IMR-90 (cell line): ENCODE measurements at regions not wholly inside any gene's neighbourhood (a gene's known extent, or its start where the extent isn't known, plus 50 kb on each side); places are given as distances from the start of the nearest gene placed in this dataset.
A peak's percentile ranks its signal among the peaks of the same experiment; 100 is the strongest.

Experiments used
- ATAC-seq: fragments of 200-7000 bp; cut with Tn5 transposase; 2 replicates; pipeline ENCODE4 v1.9.1; 2020; ENCODE audit warnings: low read depth, mild to moderate bottlenecking, moderate library complexity
- BruUV-seq: library from RNA; stranded (reverse); fragments of 400-500 nt; replicated peaks from 2 replicates; lab custom pipeline; 2021; lab: Mats Ljungman, UMichigan
- CTCF ChIA-PET: fragments of 300-600 bp; formaldehyde crosslinking; extraction: SDS; loops from one replicate; lab custom pipeline; 2021; ENCODE audit warnings: antibody characterized with exemption; lab: Yijun Ruan, JAX
- POLR2A ChIA-PET: fragments of 300-600 bp; sonication (Branson Sonifier 250); formaldehyde crosslinking; loops from one replicate; lab custom pipeline; 2022; ENCODE audit warnings: antibody characterized with exemption; ENCODE audit not compliant: unreplicated experiment; lab: Charles Lee
- DNase-seq: peaks from one replicate; pipeline ENCODE4 v3.0.0; 2013
- H2AFZ ChIP-seq: replicated peaks from 2 replicates; pipeline ENCODE3; 2013; ENCODE audit warnings: low read length, mild to moderate bottlenecking; ENCODE audit not compliant: poor library complexity
- H2AK5ac ChIP-seq: 2 replicates; pipeline ENCODE4 v1.6.1; 2013; ENCODE audit warnings: low read depth, low read length, inconsistent platforms
- H2AK9ac ChIP-seq: replicated peaks from 2 replicates; pipeline ENCODE3; 2013; ENCODE audit warnings: mild to moderate bottlenecking, low read depth, low read length, moderate library complexity; ENCODE audit not compliant: poor library complexity
- H2BK120ac ChIP-seq: 2 replicates; pipeline ENCODE4 v1.6.1; 2013; ENCODE audit warnings: low read depth, low read length, inconsistent platforms
- H2BK15ac ChIP-seq: 3 replicates; pipeline ENCODE4 v1.6.1; 2013; ENCODE audit warnings: low read depth, low read length, inconsistent platforms
- H2BK20ac ChIP-seq: 2 replicates; pipeline ENCODE4 v1.6.1; 2013; ENCODE audit warnings: low read depth, mild to moderate bottlenecking, inconsistent platforms, low read length, moderate library complexity
- H2BK5ac ChIP-seq: 2 replicates; pipeline ENCODE4 v1.6.1; 2013; ENCODE audit warnings: mild to moderate bottlenecking, low read depth, low read length, inconsistent platforms; ENCODE audit not compliant: poor library complexity, severe bottlenecking
- H3K14ac ChIP-seq: replicated peaks from 2 replicates; pipeline ENCODE4 v1.6.1; 2013; ENCODE audit warnings: low read depth, low read length, inconsistent platforms
- H3K18ac ChIP-seq: 2 replicates; pipeline ENCODE4 v1.6.1; 2013; ENCODE audit warnings: low read depth, low read length, control low read depth
- H3K23ac ChIP-seq: 2 replicates; pipeline ENCODE4 v1.6.1; 2013; ENCODE audit warnings: low read depth, low read length, inconsistent platforms
- H3K27ac ChIP-seq: 2 replicates; pipeline ENCODE4 v1.5.1; 2013; ENCODE audit warnings: mild to moderate bottlenecking, control low read depth, low read length; ENCODE audit not compliant: insufficient read depth
- H3K27me3 ChIP-seq: 2 replicates; pipeline ENCODE4 v1.6.1; 2013; ENCODE audit warnings: low read length; ENCODE audit not compliant: control insufficient read depth, insufficient read depth
- H3K36me3 ChIP-seq: 2 replicates; pipeline ENCODE4 v1.6.1; 2013; ENCODE audit warnings: low read length, mixed read lengths; ENCODE audit not compliant: control insufficient read depth, insufficient read depth
- H3K4ac ChIP-seq: 2 replicates; pipeline ENCODE4 v1.6.1; 2013; ENCODE audit warnings: low read depth, low read length, inconsistent platforms
- H3K4me1 ChIP-seq: 2 replicates; pipeline ENCODE4 v1.6.1; 2013; ENCODE audit warnings: low read length, mixed read lengths; ENCODE audit not compliant: control insufficient read depth, insufficient read depth
- H3K4me2 ChIP-seq: 2 replicates; pipeline ENCODE4 v1.6.1; 2013; ENCODE audit warnings: low read depth, mild to moderate bottlenecking, control low read depth, low read length, moderate library complexity
- H3K4me3 ChIP-seq: 2 replicates; pipeline ENCODE4 v1.5.1; 2013; ENCODE audit warnings: low read depth, mild to moderate bottlenecking, control low read depth, low read length, moderate library complexity; ENCODE audit not compliant: insufficient read depth
- H3K56ac ChIP-seq: 2 replicates; pipeline ENCODE4 v1.6.1; 2013; ENCODE audit warnings: low read length, inconsistent platforms; ENCODE audit not compliant: insufficient read depth; ENCODE audit errors: extremely low read depth
- H3K79me1 ChIP-seq, 2 experiments: 2 replicates each; pipeline ENCODE4 v1.6.1; 2013; ENCODE audit warnings: low read length in 2 of 2, inconsistent platforms in 1 of 2, low read depth in 1 of 2
- H3K9ac ChIP-seq: 2 replicates; pipeline ENCODE4 v1.6.1; 2013; ENCODE audit warnings: low read depth, low read length, control low read depth
- H3K9me1 ChIP-seq: 2 replicates; pipeline ENCODE4 v1.6.1; 2013; ENCODE audit warnings: low read length, inconsistent platforms; ENCODE audit not compliant: insufficient read depth
- H3K9me3 ChIP-seq: 2 replicates; pipeline ENCODE4 v1.6.1; 2013; ENCODE audit warnings: low read length; ENCODE audit not compliant: control insufficient read depth, insufficient read depth
- H4K20me1 ChIP-seq: 2 replicates; pipeline ENCODE4 v1.6.1; 2013; ENCODE audit warnings: low read length, inconsistent platforms; ENCODE audit not compliant: insufficient read depth
- H4K5ac ChIP-seq: 2 replicates; pipeline ENCODE4 v1.6.1; 2013; ENCODE audit warnings: mild to moderate bottlenecking, low read depth, low read length, control low read depth
- H4K8ac ChIP-seq, 2 experiments: 2 replicates each; pipeline ENCODE4 v1.6.1; 2013; ENCODE audit warnings: low read depth in 2 of 2, low read length in 2 of 2, control low read depth in 1 of 2, inconsistent platforms in 1 of 2
- H4K91ac ChIP-seq: 2 replicates; pipeline ENCODE4 v1.6.1; 2013; ENCODE audit warnings: low read depth, low read length, inconsistent platforms; ENCODE audit not compliant: insufficient read depth
- BHLHE40 ChIP-seq: fragments of 150-350 bp; IDR thresholded peaks from 2 replicates; pipeline ENCODE4 v1.6.1; 2016; ENCODE audit warnings: mild to moderate bottlenecking, low read depth, low read length
- CEBPB ChIP-seq: IDR thresholded peaks from 2 replicates; pipeline ENCODE4 v1.6.1; 2012; ENCODE audit warnings: low read depth, low read length, improper control_type of control experiment
- CHD1 ChIP-seq: IDR thresholded peaks from 2 replicates; pipeline ENCODE4 v1.6.1; 2012; ENCODE audit warnings: low read depth, low read length, improper control_type of control experiment
- CTCF ChIP-seq: conservative IDR thresholded peaks from 2 replicates; pipeline ENCODE4 v1.5.1; 2012; ENCODE audit warnings: mild to moderate bottlenecking, low read depth, low read length, improper control_type of control experiment
- ELK1 ChIP-seq: fragments of 150-350 bp; IDR thresholded peaks from 2 replicates; pipeline ENCODE4 v1.6.1; 2016; ENCODE audit warnings: low read depth, mild to moderate bottlenecking, low read length, moderate library complexity, borderline replicate concordance
- FOS ChIP-seq: fragments of 150-350 bp; IDR thresholded peaks from 2 replicates; pipeline ENCODE4 v1.6.1; 2016; ENCODE audit warnings: low read depth, low read length
- MAFK ChIP-seq: IDR thresholded peaks from 2 replicates; pipeline ENCODE4 v1.6.1; 2012; ENCODE audit warnings: low read depth, low read length, improper control_type of control experiment
- MAZ ChIP-seq: IDR thresholded peaks from 2 replicates; pipeline ENCODE4 v1.6.1; 2012; ENCODE audit warnings: low read depth, mild to moderate bottlenecking, low read length, improper control_type of control experiment, moderate library complexity, borderline replicate concordance
- MXI1 ChIP-seq: IDR thresholded peaks from 2 replicates; pipeline ENCODE4 v1.6.1; 2012; ENCODE audit warnings: low read depth, mild to moderate bottlenecking, low read length, moderate library complexity, borderline replicate concordance
- POLR2A ChIP-seq: IDR thresholded peaks from 2 replicates; pipeline ENCODE4 v1.6.1; 2012; ENCODE audit warnings: mild to moderate bottlenecking, low read depth, low read length
- RAD21 ChIP-seq: IDR thresholded peaks from 2 replicates; pipeline ENCODE4 v1.6.1; 2012; ENCODE audit warnings: low read length, improper control_type of control experiment
- RCOR1 ChIP-seq: IDR thresholded peaks from 2 replicates; pipeline ENCODE4 v1.6.1; 2012; ENCODE audit warnings: mild to moderate bottlenecking, low read length, improper control_type of control experiment; ENCODE audit not compliant: insufficient replicate concordance
- RFX5 ChIP-seq: IDR thresholded peaks from 2 replicates; pipeline ENCODE4 v1.8.0; 2012; ENCODE audit warnings: low read depth, mild to moderate bottlenecking, low read length, moderate library complexity
- SMC3 ChIP-seq: fragments of 150-350 bp; IDR thresholded peaks from 2 replicates; pipeline ENCODE4 v1.6.1; 2016; ENCODE audit warnings: low read depth, mild to moderate bottlenecking, antibody characterized with exemption, low read length, moderate library complexity
- WGBS, 2 experiments: methylation state at CpG; one replicate each; pipeline versions ENCODE4 v1.1.5 to v1.1.7; 2013; ENCODE audit warnings: missing lambda C conversion rate in 2 of 2; ENCODE audit not compliant: insufficient read length in 1 of 2; ENCODE audit errors: extremely low coverage in 2 of 2; 5-methylcytosine and 5-hydroxymethylcytosine counted together
- dilution Hi-C: fragments of 300-500 bp; cut with HindIII; formaldehyde crosslinking; loops from one replicate; pipeline ENCODE4 v1.14.3; 2018; ENCODE audit warnings: low sequenced_read_pairs; ENCODE audit not compliant: unreplicated experiment
- in situ Hi-C: fragments of 300-500 bp; cut with MboI; formaldehyde crosslinking; loops from 3 replicates; pipeline ENCODE4 v1.14.3; 2019; ENCODE audit warnings: low sequenced_read_pairs, inconsistent platforms, mixed read lengths
- intact Hi-C: fragments of 100-400 bp; cut with micrococcal nuclease; formaldehyde crosslinking; loops from 2 replicates; pipeline ENCODE4 v1.10.0; 2022

- 0 out of 2 replicates have a peak, but pooled peaks cover 2% of the 10 kb centered on the region for H3K9me1 ChIP-seq
- dilution Hi-C loops: no loop called here
- no peak overlapping the region for H3K18ac ChIP-seq
- no peak overlapping the region for H3K14ac ChIP-seq
- H3K4me2 ChIP-seq: no peak overlapping the region
- no peaks in the 10 kb centered on the region for H4K20me1 ChIP-seq
- peak overlapping the region; percentile 55; the same call in 1 of the 2 replicates for H2BK120ac ChIP-seq
- no peaks in the 10 kb centered on the region for H3K79me1 ChIP-seq
- H2AK9ac ChIP-seq: no peak overlapping the region
- H2BK5ac ChIP-seq: no peak overlapping the region
- no peak overlapping the region for H4K5ac ChIP-seq
- ChIA-PET CTCF (no interaction called here), POLR2A (no interaction called here)
- peak; percentile 51 for DNase-seq
- H2AFZ ChIP-seq: no peak overlapping the region
- H4K91ac ChIP-seq: no peak overlapping the region
- H3K27ac ChIP-seq: no peak overlapping the region
- no TSS peak for BruUV-seq
- no peak overlapping the region for H3K4me3 ChIP-seq
- no peak for ATAC-seq
- H3K4me1 ChIP-seq: 0 out of 2 replicates have a peak, but pooled peaks cover 1% of the 10 kb centered on the region
- no peak overlapping the region for H3K56ac ChIP-seq
- 0 out of 3 replicates have a peak overlapping the region, but pooled peaks have one; percentile 80 for H2BK15ac ChIP-seq
- 74% methylated on average over 2 of the region's 5 CpGs; no CpG with 5 or more reads in 1 of the 2 experiments for WGBS, 2 experiments
- no peak overlapping the region for H3K9ac ChIP-seq
- no peak overlapping the region; the same call in 1 of the 2 replicates for H3K23ac ChIP-seq
- no peak for TF ChIP-seq ELK1
- no peak for TF ChIP-seq RFX5
- no peak for TF ChIP-seq RAD21
- TF ChIP-seq MAZ: no peak
- no peak for TF ChIP-seq CEBPB
- TF ChIP-seq MAFK: no peak
- no peak for TF ChIP-seq FOS
- no peak for TF ChIP-seq BHLHE40
- TF ChIP-seq RCOR1: no peak
- TF ChIP-seq SMC3: no peak
- no peak for TF ChIP-seq MXI1
- TF ChIP-seq CTCF: no peak
- TF ChIP-seq CHD1: no peak
- TF ChIP-seq POLR2A: no peak
- peak overlapping the region in 1 of 2 experiments; percentile 38; a peak in 1 of 4 replicates for H4K8ac ChIP-seq
- peaks cover 3% of the 10 kb centered on the region; the same call in 1 of the 2 replicates for H3K9me3 ChIP-seq
- intact Hi-C loops: no loop called here
- H3K36me3 ChIP-seq: no peaks in the 10 kb centered on the region
- peak overlapping the region; percentile 59; the same call in 1 of the 2 replicates for H2AK5ac ChIP-seq
- in situ Hi-C loops: no loop called here
- no peak overlapping the region for H2BK20ac ChIP-seq
- 0 out of 2 replicates have a peak overlapping the region, but pooled peaks have one; percentile 39 for H3K4ac ChIP-seq
- H3K27me3 ChIP-seq: no peaks in the 10 kb centered on the region
Observed at GRCh38 chr5:56501781-56502557, 268.8 kb upstream of the ANKRD55 start.
